ENCODE measurements at regions not wholly inside any gene's neighbourhood (a gene's known extent, or its start where the extent isn't known, plus 50 kb on each side); places are given as distances from the start of the nearest gene placed in this dataset.

- no peak for DNase-seq (ENCODE audit: low read depth)
Measured at GRCh38 chr4:163582703-163583102, 88.2 kb downstream of the TMA16 start.

GRCh38 chr4:163587867-163588266, 93.4 kb downstream of the TMA16 start:
- no peak for DNase-seq (ENCODE audit: low read depth)

DNA sequence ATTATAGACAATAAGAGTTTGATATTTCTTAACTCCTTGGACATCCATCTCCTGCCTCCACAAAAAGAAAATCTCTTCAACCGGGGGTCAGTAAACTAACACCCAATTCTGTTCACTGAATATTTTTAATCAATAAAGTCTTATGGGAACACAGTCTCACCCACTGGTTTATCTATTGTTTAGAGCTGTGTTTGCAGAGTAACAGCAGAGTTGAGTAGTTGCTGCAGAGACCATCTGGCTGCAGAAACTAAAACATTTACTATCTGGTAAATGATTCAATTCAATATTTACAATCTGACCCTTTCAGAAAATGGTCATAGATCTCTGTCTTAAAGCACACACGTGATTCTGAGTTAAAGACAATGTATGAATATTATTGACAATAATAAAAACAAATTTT, 94.0 kb downstream of the TMA16 start:
- no peak for DNase-seq (ENCODE audit: low read depth)

DNA sequence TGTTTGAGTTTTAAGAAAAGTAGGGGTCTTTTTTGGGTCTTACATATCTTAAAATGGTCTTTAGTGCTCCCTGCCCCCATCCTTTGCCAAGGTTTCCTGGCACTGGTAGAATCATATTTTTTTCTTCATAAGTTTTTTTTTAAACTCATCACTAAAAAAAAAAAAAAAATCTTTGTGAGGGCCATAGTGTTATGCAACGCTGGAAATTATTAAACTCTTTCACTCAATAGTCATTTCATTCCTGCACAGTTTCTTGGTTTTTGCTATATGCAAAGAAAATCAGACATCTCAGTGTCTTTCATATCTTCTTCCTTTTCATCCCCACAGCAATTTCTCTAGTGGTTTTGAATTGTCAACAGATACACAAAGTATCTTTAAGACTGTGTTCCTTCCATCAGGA, 95.6 kb downstream of the TMA16 start:
- no peak for DNase-seq (ENCODE audit: low read depth)

GRCh38 chr4:163590619-163591264, 96.3 kb downstream of the TMA16 start:
- no peak for DNase-seq (ENCODE audit: low read depth)

DNA sequence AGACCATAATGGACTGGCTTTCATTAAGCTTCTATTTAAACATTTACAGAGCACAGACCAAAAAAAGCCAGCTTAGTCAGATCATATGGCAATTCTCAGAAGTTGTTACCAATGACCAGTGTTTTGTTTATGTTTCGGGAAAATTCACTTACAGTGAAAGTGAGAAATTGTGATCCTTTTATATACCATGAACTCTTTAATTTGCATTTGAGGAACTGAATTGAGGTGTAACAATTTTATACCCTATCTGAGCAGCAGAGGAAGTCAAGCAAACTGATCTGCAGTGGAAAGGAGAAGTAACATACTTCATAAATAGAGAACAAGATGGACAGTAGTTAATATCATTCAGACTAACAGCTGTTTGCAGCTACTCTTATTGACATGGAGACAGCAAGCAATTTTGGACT, 97.1 kb downstream of the TMA16 start:
- DNase-seq (ENCODE audit: low read depth), result no peak

- DNase-seq (ENCODE audit: low read depth), result no peak
Measured at GRCh38 chr4:163592212-163592611, 97.7 kb downstream of the TMA16 start.

DNA sequence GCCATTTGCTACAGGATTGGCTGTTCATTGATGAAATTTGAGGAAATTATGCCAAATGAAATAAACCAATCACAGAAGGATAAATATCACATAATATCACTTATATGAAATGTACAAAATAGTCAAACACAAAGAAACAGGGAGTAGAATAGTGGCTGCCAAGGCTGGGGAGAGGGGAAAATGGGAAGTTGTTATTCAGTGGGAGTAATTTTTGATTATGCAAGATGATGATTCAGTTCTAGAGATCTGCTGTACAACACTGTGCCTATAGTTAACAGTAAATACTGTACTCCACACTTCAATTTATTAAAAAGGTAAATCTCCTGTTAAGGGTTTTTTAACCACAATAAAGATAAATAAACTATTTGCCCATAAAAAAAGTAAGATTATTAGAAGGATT, 101.1 kb downstream of the TMA16 start:
- DNase-seq (ENCODE audit: low read depth), result no peak

DNA sequence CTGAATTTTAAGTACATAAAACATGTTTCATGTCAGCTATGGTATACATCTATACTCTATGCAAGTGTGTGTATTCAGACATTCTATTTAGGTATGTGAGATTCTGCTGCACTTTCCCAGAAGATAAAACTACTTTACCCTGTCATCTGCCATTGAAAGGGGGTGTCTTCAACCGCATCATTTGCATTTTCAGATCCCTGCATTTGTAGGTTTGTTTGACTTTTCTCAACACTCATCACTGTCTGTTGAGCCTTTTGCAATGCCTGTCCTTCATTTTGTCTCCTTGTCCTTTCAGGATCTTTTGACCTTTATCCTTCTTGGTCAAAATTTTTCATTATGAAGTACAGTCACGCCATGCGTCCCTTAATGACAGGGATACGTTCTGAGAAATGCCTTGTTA, 103.5 kb downstream of the TMA16 start:
- no peak for DNase-seq (ENCODE audit: low read depth)

DNA sequence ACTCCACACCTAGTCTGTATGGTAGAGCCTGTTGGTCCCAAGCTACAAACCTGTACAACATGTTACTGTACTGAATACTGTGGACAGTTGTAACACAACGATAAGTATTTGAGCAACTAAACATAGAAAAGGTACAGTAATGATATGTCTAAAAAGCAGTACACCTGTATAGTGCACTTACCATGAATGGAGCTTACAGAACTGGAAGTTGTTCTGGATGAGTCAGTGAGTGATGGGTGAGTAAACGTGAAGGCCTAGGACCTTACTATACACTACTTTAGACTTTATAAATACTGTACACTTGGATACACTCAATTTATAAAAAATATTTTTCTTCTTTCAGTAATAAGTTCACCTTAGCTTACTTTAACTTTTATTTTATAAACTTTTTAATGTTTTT, 104.0 kb downstream of the TMA16 start:
- no peak for DNase-seq (ENCODE audit: low read depth)

- DNase-seq (ENCODE audit: low read depth), result no peak
Measured at GRCh38 chr4:163600727-163601126, 106.2 kb downstream of the TMA16 start.

DNA sequence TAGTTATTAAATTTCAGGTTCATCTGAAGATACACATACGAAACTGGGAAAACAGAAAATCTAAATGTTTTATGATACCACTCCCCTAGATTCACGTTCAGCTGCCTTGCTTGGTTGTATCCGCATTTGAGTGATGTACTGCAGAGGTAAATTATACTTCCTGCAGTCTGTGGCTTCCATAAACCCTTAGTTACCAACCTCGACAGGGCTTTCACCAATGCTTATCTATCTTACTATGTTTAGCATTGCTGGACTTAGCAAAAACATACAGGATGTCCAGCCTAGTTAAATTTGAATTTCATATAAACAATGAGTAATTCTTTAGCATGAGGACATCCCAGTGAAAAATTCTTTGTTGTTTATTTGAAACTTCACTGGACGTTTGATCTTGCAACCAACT, 108.8 kb downstream of the TMA16 start:
- no peak for DNase-seq (ENCODE audit: low read depth)

DNA sequence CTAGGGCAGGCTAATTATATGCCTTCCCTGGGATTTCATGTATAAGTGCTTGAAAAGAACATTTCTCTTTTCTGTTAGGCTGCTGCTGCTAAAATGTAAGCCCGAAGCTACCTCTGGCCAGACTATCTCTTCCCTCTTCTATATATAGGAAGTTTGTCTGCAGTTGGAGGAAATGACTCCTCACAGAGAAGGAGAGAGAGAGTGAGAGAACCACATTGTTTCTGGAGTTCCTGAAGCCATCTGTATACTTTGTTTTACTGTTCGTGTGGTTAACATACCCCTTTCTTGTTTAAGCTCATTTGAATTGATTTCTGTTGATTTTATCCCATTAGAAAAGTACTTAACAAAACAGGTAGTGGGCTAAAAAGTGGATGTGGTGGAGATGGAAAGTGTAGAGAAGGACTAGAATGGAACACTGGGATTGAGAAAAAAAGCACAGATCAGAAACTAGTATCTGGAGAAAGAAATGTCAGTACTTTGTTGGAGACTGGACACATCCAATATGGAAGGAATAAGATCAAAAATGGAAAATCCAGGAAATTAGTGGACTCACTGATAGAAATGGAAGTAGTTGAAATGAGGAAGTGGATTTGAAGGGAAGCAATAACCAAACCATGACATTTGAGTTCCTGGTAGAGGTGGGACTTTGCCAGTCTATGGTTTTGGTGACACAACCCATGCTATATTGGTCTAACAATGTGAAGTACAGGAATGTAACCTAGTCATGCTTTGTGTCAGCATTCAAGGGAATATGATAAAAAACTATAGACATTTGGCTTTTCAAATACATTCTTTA, 112.6 kb downstream of the TMA16 start:
- no peak for DNase-seq (ENCODE audit: low read depth)

DNA sequence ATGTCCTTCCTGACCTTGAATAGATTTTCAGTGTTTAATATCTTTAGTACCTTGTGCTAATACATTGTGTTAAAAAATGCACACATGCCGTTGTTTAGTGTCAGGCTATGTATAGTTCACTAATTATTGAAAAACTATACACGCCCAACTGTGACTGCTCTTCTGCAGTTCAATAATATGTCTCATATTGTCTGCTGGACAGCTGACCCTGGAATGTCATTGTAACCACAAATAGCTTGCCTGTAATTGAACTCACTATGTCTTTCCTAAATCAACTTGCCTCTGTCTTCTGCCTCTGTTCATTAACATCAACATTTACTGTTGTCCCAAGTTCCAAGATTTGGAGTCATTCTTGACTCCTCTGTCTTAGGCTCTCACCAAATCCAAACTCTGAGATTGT, 114.5 kb downstream of the TMA16 start:
- no peak for DNase-seq (ENCODE audit: low read depth)

DNA sequence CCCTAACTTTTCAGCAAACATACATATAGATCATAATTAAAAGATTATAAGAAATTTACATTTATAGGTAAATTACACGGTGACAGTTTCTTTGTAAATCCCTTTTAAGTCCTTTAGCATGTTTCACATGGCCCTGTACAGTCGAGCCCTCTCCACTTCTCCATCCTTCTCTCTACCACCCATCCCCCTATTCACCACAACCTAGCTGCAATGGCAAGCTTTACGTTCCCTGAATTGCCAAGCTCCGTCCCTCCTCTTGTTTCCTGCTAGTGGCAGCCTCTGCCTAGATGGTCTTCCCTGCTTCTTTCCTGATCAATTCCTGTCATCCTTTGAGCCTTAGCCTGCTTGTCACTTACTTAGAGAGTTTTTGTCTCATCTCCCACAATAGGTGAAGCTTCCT, 116.2 kb downstream of the TMA16 start:
- no peak for DNase-seq (ENCODE audit: low read depth)

GRCh38 chr4:163611182-163611581, 116.7 kb downstream of the TMA16 start:
- DNase-seq (ENCODE audit: low read depth), result no peak

DNA sequence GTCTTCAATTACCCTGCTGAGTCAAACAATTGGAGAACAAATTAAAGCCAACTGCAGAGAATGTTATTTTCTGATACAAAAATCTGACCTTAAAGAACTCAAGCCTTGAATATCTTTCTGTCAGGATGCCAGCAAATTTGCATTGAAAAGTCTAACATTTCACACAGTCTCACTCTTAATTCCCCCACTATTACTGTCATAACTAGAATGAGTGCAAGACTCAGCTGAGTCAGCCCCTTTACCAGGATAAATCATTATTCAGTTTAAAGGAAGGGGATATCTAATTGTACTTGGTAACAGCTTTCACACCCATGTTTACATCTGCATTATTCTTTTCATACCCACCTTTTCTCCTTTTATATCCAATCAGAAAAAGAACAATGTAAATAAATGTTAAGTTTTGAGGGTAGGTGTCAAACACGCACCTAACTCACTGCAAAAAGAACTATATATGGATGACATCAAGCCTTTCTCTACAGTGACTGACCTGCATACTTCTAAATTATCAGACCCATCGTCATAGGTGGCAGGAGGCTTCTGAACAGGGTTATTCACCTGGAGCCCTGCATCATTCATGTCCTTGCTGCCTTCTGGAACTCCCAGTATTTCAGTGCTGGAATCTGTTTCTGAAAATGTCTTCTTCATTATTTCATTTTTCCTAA, 117.4 kb downstream of the TMA16 start:
- DNase-seq (ENCODE audit: low read depth), result no peak

DNA sequence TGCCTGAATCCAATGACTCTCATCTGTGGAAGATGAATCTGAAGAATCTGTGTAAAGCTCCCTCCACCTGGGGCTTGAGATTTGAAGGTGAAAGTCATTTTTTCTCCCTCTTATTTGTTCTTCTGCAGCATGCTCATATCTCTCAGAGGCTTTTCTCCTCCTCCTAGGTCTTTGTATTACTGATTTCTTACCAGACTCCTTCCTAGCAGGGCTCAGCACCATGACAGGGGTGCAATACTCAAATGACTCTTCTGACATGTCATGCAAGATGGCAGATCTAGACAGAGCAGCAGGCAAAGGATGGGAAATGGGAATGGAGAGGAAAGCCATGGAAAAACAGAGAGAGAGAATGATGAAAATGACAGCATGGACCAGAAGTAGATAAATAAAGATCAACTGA, 118.3 kb downstream of the TMA16 start:
- DNase-seq (ENCODE audit: low read depth), result no peak

- DNase-seq (ENCODE audit: low read depth), result no peak
Measured at GRCh38 chr4:163613383-163613782, 118.9 kb downstream of the TMA16 start.

DNA sequence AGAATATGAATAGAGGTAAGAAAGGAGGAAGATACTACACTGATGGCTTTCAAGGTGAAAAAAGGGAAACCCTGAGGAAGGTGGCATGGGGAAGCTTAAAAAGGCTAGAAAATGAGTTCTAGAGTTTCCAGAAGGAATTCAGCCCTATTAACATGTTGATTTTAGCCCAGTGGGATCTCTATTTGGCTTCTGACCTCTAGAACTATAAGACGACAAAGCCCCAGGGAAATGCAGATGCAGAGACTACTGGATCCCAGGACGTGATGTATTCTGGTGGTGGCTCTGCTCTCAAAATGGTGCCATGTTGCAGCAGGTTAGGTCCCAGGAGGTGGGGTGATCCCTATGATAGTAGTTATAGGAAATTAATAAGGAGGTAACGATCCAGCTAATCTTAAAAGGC, 120.4 kb downstream of the TMA16 start:
- no peak for DNase-seq (ENCODE audit: low read depth)

DNA sequence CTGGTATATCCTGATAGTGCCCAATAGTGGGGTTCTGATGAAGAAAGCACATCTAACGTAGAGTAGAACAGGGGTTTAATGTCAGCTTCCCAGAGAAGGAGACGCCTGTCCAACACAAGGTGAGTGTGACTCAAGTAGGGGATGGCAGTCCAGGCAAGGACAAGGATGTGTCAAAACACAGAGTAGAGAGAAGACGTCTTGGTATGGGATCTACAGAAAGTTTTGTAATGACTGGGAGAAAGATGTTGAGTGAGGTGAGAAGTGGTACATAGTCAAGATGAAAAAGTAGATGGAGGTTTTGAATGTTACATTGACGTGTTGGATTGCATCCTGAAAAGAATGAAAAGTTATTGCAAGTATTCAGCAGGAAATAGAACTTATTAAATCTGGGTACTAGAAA, 124.4 kb downstream of the TMA16 start:
- DNase-seq (ENCODE audit: low read depth), result no peak

- DNase-seq (ENCODE audit: low read depth), result no peak
Measured at GRCh38 chr4:163620738-163621137, 126.2 kb downstream of the TMA16 start.

DNA sequence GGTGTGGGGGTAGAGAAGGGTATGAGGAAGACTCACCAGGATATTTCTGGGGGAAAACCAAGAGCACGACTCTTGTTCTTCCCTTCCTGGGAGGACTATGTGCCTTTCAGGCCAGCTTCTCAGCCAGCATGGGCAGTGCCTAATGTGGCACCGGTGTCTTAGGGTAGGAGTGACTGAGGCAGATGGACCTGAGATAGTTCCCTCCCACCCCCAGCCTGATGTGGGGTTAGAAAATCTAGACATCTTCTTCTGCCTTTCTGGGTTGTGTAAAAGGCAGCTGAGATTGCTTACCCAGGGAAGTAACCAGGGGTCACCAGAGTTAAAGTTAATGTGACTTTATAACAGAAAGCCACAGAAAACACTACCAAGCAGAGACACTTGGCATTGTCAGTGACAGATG, 127.3 kb downstream of the TMA16 start:
- DNase-seq (ENCODE audit: low read depth), result no peak
